Bone marrow (tissue), 2 donors: ENCODE measurements at regions not wholly inside any gene's neighbourhood (a gene's known extent, or its start where the extent isn't known, plus 50 kb on each side); places are given as distances from the start of the nearest gene placed in this dataset.
"Not testable (repeated sequence)": the region's sequence is repeated elsewhere in the genome, so short reads cannot be mapped to it uniquely, and the experiment has no call there.

ENCODE experiments used
- DNase-seq, 2 donors: peaks; one replicate each; lab custom pipeline; 2025; lab: John Stamatoyannopoulos, UW

- not testable (repeated sequence) for DNase-seq
These were observed 64.4 kb downstream of the TMEM200C start for GRCh38 chr18:5830902-5831301.

DNA sequence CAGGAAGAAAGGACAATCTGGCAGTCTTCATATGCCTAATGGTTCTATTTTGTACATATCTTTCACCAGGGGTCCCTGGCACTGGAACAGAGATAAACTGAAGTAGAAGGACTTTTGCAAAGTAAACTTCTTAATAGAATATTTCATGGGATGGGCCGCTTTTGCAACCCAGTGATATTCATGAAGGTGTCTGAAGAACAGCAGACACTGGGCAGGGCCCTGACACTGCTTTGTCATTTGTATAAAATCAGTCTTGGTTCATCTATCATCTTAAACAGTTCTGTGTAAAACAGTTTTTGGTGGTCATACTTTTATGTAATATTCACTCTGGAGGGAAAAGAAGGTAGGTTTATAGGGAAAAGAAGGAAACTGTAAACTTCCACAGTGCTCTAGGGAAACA, 66.4 kb downstream of the TMEM200C start:
- no peak for DNase-seq

- no peak for DNase-seq
These were observed 69.7 kb downstream of the TMEM200C start for GRCh38 chr18:5825663-5826062.

DNA sequence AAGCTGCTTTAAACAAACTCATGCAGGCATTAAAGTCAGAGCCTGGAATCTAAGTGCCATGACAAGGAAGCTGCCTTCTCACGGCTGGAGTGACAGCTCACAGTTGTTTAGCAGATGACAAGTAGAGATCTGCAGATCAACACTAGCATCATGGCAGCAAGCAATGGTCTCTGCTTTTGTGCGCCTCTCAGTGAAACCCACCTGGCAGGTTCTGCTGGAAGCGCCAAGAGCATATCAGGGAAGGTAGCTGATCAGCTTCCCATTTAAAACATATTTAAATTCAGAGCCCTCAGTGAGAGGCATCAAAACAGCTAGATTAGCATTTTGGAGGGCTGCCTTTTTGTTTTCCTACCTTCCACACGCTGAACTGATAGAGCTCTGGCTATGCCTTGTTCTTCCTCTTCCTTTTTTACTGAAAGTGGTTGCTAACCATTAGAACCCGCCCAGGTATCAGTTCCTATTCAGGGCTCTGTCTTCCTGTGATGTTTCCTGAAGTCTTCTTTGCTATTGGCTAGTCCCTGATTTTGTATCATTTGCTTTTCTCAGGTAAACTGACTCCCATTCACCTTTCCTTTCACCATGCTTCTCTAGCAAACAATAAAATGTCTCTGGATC, 70.8 kb downstream of the TMEM200C start:
- DNase-seq = no peak

- no peak for DNase-seq
These were observed 77.5 kb downstream of the TMEM200C start for GRCh38 chr18:5817816-5818215.

DNA sequence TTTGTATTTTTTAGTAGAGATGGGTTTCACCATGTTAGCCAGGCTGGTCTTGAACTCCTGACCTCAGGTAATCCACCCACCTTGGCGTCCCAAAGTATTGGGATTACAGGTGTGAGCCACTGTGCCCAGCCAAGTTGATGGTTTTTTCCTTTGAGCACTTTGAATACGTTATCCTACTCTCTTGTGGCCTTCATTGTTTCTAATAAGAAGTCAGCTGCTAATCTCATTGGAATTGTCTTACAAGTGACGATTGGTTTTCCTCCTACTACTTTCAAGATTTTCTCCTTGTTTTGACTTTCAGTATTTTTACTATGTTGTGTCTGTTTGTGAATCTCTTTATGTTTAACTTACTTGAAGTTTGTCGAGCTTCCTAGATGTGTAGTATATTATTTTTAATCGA, 88.5 kb downstream of the TMEM200C start:
- DNase-seq = no peak

DNA sequence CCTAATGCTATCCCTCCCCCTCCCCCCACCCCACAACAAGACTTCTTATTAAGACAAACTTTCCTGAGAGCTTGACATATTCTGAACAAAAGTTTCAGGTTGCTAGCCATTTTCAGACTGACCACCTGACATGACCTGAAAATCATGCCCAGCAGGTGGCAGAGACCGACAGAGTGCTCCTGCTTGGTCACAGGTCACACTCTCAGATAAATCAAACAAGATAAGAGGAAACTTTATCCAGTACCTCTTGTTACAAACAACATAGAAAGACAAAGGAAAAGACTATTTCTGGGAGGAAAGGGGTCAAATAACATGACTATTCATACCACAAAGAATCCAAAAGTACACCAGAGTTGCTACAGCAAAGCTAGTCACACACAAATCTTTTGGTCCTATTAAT, 107.4 kb downstream of the TMEM200C start:
- DNase-seq = no peak

GRCh38 chr18:5779922-5780321, 115.4 kb downstream of the TMEM200C start:
- no peak for DNase-seq

GRCh38 chr18:5772306-5773105, 122.8 kb downstream of the TMEM200C start:
- no peak for DNase-seq

GRCh38 chr18:5771343-5771742, 124.0 kb downstream of the TMEM200C start:
- DNase-seq = no peak

DNA sequence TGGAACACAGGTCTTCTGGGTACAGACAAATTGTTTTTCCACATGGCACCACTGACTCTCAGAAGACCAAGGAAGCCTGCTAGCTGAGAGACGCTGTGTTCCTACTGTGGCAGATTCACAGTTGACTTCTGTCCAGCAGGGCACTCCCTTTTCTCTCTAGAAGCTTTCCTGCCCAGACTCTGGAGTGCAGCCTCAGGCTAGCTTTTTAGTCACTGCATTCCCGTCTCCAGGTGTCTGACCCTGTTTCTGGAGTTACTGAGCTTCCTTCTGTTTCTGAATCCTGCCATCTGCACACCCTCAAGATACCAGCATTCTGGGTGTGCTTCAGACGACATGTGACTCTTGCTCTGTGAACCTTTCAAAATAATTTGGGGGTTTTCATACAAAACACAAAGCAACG, 125.1 kb downstream of the TMEM200C start:
- DNase-seq = no peak

- no peak for DNase-seq
These were observed 126.9 kb downstream of the TMEM200C start for GRCh38 chr18:5768454-5768853.

- DNase-seq = no peak
These were observed 136.1 kb downstream of the TMEM200C start for GRCh38 chr18:5759194-5759593.

DNA sequence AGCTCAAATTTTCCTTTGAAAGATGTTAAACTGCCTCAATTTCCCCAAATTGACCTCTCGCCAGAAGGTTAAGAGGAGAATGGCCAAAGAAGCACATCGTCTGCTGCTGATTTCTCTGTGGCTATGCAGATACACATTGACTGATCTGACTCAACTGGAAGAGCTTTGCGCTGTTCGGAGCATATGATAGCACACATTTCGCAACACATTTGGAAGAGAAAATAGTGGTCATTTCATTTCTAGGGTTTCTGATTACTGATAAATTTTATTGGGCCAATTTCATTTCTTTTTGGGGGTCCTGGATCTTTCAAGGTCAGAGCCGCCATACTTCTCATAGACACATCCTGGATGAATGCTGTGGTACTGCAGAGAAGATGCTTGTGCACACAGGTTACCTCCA, 138.5 kb downstream of the TMEM200C start:
- DNase-seq = no peak

DNA sequence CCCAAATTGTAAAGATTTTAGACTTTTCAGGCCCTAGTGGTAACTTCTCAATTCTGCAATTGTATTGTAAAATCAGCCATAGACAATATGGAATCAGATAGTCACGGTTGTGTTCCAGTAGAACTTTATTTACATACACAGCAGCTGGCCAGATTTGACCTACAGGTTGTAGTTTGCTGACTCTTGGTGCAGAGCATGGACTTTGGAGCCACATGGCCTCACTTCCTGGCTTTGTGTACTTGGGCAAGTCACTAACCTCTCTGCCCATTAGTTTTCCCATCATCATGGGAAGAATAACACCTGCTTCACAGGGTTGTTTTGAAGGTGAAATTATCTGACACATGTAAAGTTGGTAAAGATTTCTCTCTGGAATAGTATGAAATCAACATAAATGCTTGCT, 147.6 kb downstream of the TMEM200C start:
- no peak for DNase-seq

- no peak for DNase-seq
These were observed 148.5 kb downstream of the TMEM200C start for GRCh38 chr18:5746844-5747243.

- no peak for DNase-seq
These were observed 150.7 kb downstream of the TMEM200C start for GRCh38 chr18:5744659-5745058.

DNA sequence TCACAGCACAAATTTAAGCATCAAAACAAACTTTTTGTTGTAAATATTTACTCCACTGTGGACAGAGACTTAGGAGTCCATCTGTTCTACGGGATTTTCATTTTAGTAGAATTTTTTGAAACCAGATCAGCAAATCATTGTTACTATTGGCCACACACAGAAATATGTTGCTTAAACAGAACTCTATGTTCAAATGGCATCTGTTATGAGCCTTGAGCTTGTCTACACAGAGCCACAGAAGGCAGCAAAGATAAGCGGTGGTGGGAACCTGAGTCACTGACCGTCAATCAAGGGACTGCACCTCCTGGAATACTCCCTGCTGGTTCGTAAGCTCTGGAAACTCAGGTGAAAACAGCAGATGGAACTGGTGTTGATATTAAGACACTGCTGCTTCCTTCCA, 156.8 kb downstream of the TMEM200C start:
- DNase-seq = no peak

DNA sequence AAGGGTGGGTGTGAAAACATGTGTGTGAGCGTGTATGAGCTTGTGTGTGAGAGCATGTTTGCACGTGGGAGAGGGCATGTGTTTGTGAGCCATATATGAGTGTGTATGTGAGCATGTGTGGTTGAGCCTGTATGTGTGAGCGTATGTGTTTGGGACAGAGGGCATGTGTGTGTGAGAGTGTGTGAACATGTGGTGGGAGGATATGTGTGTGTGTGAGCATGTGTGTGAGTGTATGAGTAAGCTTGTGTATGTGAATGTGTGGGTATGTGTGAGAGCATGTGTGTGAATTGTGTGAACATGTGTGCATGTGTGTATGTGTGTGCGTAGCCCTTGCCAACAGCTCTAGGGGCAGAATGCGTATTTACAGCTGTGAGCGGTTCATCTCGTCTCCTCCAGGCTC, 163.0 kb downstream of the TMEM200C start:
- no peak for DNase-seq

GRCh38 chr18:5729983-5730699, 165.2 kb downstream of the TMEM200C start:
- no peak for DNase-seq

DNA sequence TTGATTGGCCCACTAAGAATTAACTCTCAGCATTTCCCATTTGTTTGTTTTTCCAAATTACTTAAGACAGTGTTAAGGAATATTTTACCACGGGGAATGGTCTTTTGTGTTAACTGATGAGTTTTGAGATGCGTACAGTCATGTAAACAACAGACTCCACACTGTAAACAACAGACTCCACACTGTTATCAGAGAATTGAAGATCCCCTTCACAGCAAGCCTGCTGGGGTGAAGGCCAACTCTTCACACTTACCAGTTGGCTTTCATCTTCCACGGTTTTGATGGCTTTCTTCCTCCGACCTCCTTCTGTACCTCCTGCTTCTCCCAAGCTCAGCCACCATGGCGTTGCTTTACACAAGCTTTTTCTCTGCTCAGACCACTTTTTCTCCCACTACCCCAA, 166.8 kb downstream of the TMEM200C start:
- DNase-seq = no peak

- DNase-seq = no peak
These were observed 169.3 kb downstream of the TMEM200C start for GRCh38 chr18:5726011-5726410.

- no peak for DNase-seq
These were observed 173.4 kb downstream of the TMEM200C start for GRCh38 chr18:5721924-5722323.
